ENCODE measurements at regions not wholly inside any gene's neighbourhood (a gene's known extent, or its start where the extent isn't known, plus 50 kb on each side); places are given as distances from the start of the nearest gene placed in this dataset.

- TF ChIP-seq, protein P1, sequence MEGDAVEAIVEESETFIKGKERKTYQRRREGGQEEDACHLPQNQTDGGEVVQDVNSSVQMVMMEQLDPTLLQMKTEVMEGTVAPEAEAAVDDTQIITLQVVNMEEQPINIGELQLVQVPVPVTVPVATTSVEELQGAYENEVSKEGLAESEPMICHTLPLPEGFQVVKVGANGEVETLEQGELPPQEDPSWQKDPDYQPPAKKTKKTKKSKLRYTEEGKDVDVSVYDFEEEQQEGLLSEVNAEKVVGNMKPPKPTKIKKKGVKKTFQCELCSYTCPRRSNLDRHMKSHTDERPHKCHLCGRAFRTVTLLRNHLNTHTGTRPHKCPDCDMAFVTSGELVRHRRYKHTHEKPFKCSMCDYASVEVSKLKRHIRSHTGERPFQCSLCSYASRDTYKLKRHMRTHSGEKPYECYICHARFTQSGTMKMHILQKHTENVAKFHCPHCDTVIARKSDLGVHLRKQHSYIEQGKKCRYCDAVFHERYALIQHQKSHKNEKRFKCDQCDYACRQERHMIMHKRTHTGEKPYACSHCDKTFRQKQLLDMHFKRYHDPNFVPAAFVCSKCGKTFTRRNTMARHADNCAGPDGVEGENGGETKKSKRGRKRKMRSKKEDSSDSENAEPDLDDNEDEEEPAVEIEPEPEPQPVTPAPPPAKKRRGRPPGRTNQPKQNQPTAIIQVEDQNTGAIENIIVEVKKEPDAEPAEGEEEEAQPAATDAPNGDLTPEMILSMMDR (IDR thresholded peaks at IDR 0.05; ENCODE audit: low read length), result no peak
- TF ChIP-seq EZH2 (optimal IDR thresholded peaks at IDR 0.05; ENCODE audit: low read depth, low read length) (no peak), EZH2phosphoT487 (IDR thresholded peaks at IDR 0.05; ENCODE audit: low read length) (no peak)
Observed at GRCh38 chr6:130647246-130647645, 180.0 kb upstream of the SMLR1 start.

All from MM.1S (cell line).